OCI-LY1 (cell line): ENCODE measurements at regions not wholly inside any gene's neighbourhood (a gene's known extent, or its start where the extent isn't known, plus 50 kb on each side); places are given as distances from the start of the nearest gene placed in this dataset.

Experiments
- H2AFZ ChIP-seq: fragments of 200-600 bp; sonication (generic), shearing (Covaris generic); 2 replicates; pipeline ENCODE4 v1.6.0; 2014; ENCODE audit warnings: antibody characterized with exemption, mild to moderate bottlenecking, low read length
- H3F3A ChIP-seq: fragments of 200-600 bp; sonication (generic), shearing (Covaris generic); 2 replicates; pipeline ENCODE4 v1.6.0; 2014; ENCODE audit warnings: mild to moderate bottlenecking, antibody characterized with exemption, low read length, moderate library complexity; ENCODE audit not compliant: insufficient read depth
- H3K27ac ChIP-seq: fragments of 200-600 bp; sonication (generic); 2 replicates; pipeline ENCODE4 v1.5.1; 2014; ENCODE audit warnings: low read length, mixed run types, mild to moderate bottlenecking, low read depth; ENCODE audit not compliant: poor library complexity, severe bottlenecking
- H3K27me3 ChIP-seq: fragments of 200-600 bp; sonication (generic); 2 replicates; pipeline ENCODE4 v1.6.0; 2014; ENCODE audit warnings: antibody characterized with exemption, mild to moderate bottlenecking, low read length, moderate library complexity; ENCODE audit not compliant: insufficient read depth
- H3K36me3 ChIP-seq: fragments of 200-600 bp; sonication (generic); 2 replicates; pipeline ENCODE4 v1.6.1; 2014; ENCODE audit warnings: mild to moderate bottlenecking, antibody characterized with exemption, low read length, moderate library complexity, mixed read lengths; ENCODE audit not compliant: insufficient read depth
- H3K4me1 ChIP-seq: fragments of 200-600 bp; sonication (generic); 2 replicates; pipeline ENCODE4 v1.5.1; 2014; ENCODE audit warnings: mild to moderate bottlenecking, low read length, moderate library complexity; ENCODE audit not compliant: insufficient read depth, severe bottlenecking
- H3K4me2 ChIP-seq: fragments of 200-600 bp; sonication (generic), shearing (Covaris generic); 2 replicates; pipeline ENCODE4 v1.6.1; 2014; ENCODE audit warnings: low read length
- H3K4me3 ChIP-seq: fragments of 200-600 bp; sonication (generic); 2 replicates; pipeline ENCODE4 v1.5.1; 2014; ENCODE audit warnings: low read length, low read depth, mild to moderate bottlenecking, mixed read lengths; ENCODE audit not compliant: poor library complexity, severe bottlenecking
- H3K79me2 ChIP-seq: fragments of 200-600 bp; shearing (Covaris generic); 2 replicates; pipeline ENCODE4 v1.6.1; 2016; ENCODE audit warnings: mixed run types, low read length, mixed read lengths; ENCODE audit not compliant: insufficient read depth
- H3K9ac ChIP-seq: fragments of 200-600 bp; sonication (generic), shearing (Covaris generic); 2 replicates; pipeline ENCODE4 v1.6.1; 2014; ENCODE audit warnings: mild to moderate bottlenecking, low read length, mixed read lengths
- H3K9me2 ChIP-seq: fragments of 200-600 bp; sonication (generic), shearing (Covaris generic); 2 replicates; pipeline ENCODE4 v1.6.1; 2014; ENCODE audit warnings: low read depth, mild to moderate bottlenecking, low read length, mixed read lengths
- H3K9me3 ChIP-seq: fragments of 200-600 bp; shearing (Covaris generic); 2 replicates; pipeline ENCODE4 v1.6.1; 2014; ENCODE audit warnings: low read length, mixed read lengths
- H4K20me1 ChIP-seq: fragments of 200-600 bp; sonication (generic), shearing (Covaris generic); 2 replicates; pipeline ENCODE4 v1.6.0; 2016; ENCODE audit warnings: mild to moderate bottlenecking, low read length; ENCODE audit not compliant: insufficient read depth
- EZH2 ChIP-seq: fragments of 200-600 bp; sonication (generic), shearing (Covaris generic); IDR thresholded peaks from 2 replicates; pipeline ENCODE4 v1.8.0; 2017; ENCODE audit warnings: borderline replicate concordance, mixed run types, mild to moderate bottlenecking, antibody characterized with exemption, low read length, moderate library complexity, mixed read lengths
- TF ChIP-seq, protein P1 (sequence below): fragments of 200-600 bp; sonication (generic), shearing (Covaris generic); IDR thresholded peaks from 2 replicates; pipeline ENCODE4 v1.5.1; 2017; ENCODE audit warnings: mild to moderate bottlenecking, antibody characterized with exemption, low read length, moderate library complexity, mixed read lengths

GRCh38 chr1:245014247-245015029 lies 140.3 kb upstream of the KIF26B start:
- H3K9me3 ChIP-seq = no peaks in the 10 kb centered on the region
- no peaks in the 10 kb centered on the region for H3K4me1 ChIP-seq
- no peaks in the 10 kb centered on the region for H3F3A ChIP-seq
- H3K27ac ChIP-seq = no peak overlapping the region
- no peaks in the 10 kb centered on the region for H4K20me1 ChIP-seq
- H2AFZ ChIP-seq = no peak overlapping the region
- no peak for TF ChIP-seq EZH2
- TF ChIP-seq, protein P1, sequence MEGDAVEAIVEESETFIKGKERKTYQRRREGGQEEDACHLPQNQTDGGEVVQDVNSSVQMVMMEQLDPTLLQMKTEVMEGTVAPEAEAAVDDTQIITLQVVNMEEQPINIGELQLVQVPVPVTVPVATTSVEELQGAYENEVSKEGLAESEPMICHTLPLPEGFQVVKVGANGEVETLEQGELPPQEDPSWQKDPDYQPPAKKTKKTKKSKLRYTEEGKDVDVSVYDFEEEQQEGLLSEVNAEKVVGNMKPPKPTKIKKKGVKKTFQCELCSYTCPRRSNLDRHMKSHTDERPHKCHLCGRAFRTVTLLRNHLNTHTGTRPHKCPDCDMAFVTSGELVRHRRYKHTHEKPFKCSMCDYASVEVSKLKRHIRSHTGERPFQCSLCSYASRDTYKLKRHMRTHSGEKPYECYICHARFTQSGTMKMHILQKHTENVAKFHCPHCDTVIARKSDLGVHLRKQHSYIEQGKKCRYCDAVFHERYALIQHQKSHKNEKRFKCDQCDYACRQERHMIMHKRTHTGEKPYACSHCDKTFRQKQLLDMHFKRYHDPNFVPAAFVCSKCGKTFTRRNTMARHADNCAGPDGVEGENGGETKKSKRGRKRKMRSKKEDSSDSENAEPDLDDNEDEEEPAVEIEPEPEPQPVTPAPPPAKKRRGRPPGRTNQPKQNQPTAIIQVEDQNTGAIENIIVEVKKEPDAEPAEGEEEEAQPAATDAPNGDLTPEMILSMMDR = no peak
- no peak overlapping the region for H3K4me3 ChIP-seq
- no peaks in the 10 kb centered on the region for H3K27me3 ChIP-seq
- H3K36me3 ChIP-seq = no peaks in the 10 kb centered on the region
- H3K79me2 ChIP-seq = no peaks in the 10 kb centered on the region
- H3K4me2 ChIP-seq = no peak overlapping the region
- H3K9ac ChIP-seq = no peak overlapping the region
- no peaks in the 10 kb centered on the region for H3K9me2 ChIP-seq

- TF ChIP-seq, protein P1 = no peak
- Histone ChIP-seq H3K4me2 (no peak overlapping the region), H2AFZ (no peak overlapping the region), H3K27ac (no peak overlapping the region), H3K27me3 (no peaks in the 10 kb centered on the region), H3K9me3 (no peaks in the 10 kb centered on the region), H4K20me1 (no peaks in the 10 kb centered on the region), H3K9me2 (no peaks in the 10 kb centered on the region), H3K79me2 (no peaks in the 10 kb centered on the region), H3K9ac (no peak overlapping the region), H3K4me3 (no peak overlapping the region), H3F3A (no peaks in the 10 kb centered on the region), H3K36me3 (no peaks in the 10 kb centered on the region), H3K4me1 (no peaks in the 10 kb centered on the region)
These were observed 144.7 kb upstream of the KIF26B start for GRCh38 chr1:245010018-245010614.

DNA sequence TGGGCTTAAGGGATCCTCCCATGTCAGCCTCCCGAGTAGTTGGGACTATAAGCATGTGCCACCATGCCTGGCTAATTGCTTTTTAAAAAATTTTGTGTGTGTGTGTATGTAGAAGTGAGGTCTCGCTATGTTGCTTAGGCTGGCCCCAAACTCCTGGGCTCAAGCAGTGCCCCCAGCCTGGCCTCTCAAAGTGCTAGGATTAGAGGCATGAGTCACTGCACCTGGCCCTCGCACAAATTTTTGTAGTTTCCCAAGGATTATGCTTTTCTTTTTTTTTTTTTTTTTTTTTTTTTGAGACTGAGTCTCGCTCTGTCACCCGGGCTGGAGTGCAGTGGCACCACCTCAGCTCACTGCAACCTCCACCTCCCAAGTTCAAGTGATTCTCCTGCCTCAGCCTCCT lies 144.4 kb upstream of the HNRNPU start:
- H3K79me2 ChIP-seq = no peaks in the 10 kb centered on the region
- H4K20me1 ChIP-seq = no peaks in the 10 kb centered on the region
- no peak overlapping the region for H2AFZ ChIP-seq
- no peaks in the 10 kb centered on the region for H3K27me3 ChIP-seq
- no peaks in the 10 kb centered on the region for H3K4me1 ChIP-seq
- H3K4me3 ChIP-seq = no peak overlapping the region
- no peaks in the 10 kb centered on the region for H3K9me2 ChIP-seq
- H3K4me2 ChIP-seq = no peak overlapping the region
- H3K27ac ChIP-seq = no peak overlapping the region
- H3K9ac ChIP-seq = no peak overlapping the region
- H3K9me3 ChIP-seq = no peaks in the 10 kb centered on the region
- H3K36me3 ChIP-seq = no peaks in the 10 kb centered on the region
- no peak for TF ChIP-seq EZH2
- TF ChIP-seq, protein P1 = no peak
- no peaks in the 10 kb centered on the region for H3F3A ChIP-seq
